Osteocyte (in vitro differentiated cells): ENCODE measurements at regions not wholly inside any gene's neighbourhood (a gene's known extent, or its start where the extent isn't known, plus 50 kb on each side); places are given as distances from the start of the nearest gene placed in this dataset.

Experiments used
- DNase-seq: peaks from one replicate; pipeline ENCODE4 v3.0.0; 2021; ENCODE audit warnings: mixed read lengths; ENCODE audit not compliant: unreplicated experiment; ENCODE audit errors: extremely low spot score
- H3K27ac Mint-ChIP-seq: one replicate; pipeline ENCODE4 v1.8.0; 2021; ENCODE audit warnings: mild to moderate bottlenecking, mixed read lengths; ENCODE audit not compliant: unreplicated experiment
- H3K27me3 Mint-ChIP-seq: one replicate; pipeline ENCODE4 v1.8.0; 2021; ENCODE audit warnings: mixed read lengths; ENCODE audit not compliant: unreplicated experiment
- H3K36me3 Mint-ChIP-seq: one replicate; pipeline ENCODE4 v1.8.0; 2021; ENCODE audit warnings: mixed read lengths; ENCODE audit not compliant: unreplicated experiment
- H3K4me1 Mint-ChIP-seq: one replicate; pipeline ENCODE4 v1.8.0; 2021; ENCODE audit warnings: mixed read lengths; ENCODE audit not compliant: unreplicated experiment
- H3K4me3 Mint-ChIP-seq: one replicate; pipeline ENCODE4 v1.8.0; 2021; ENCODE audit warnings: mild to moderate bottlenecking, moderate library complexity, mixed read lengths; ENCODE audit not compliant: unreplicated experiment
- H3K9me3 Mint-ChIP-seq: one replicate; pipeline ENCODE4 v1.8.0; 2021; ENCODE audit warnings: mixed read lengths; ENCODE audit not compliant: unreplicated experiment
- TF ChIP-seq, protein P1 (sequence below): fragments of 200-600 bp; sonication (generic); IDR thresholded peaks from 2 replicates; pipeline ENCODE4 v1.5.0; 2021; ENCODE audit warnings: antibody characterized with exemption, mild to moderate bottlenecking, moderate library complexity

DNA sequence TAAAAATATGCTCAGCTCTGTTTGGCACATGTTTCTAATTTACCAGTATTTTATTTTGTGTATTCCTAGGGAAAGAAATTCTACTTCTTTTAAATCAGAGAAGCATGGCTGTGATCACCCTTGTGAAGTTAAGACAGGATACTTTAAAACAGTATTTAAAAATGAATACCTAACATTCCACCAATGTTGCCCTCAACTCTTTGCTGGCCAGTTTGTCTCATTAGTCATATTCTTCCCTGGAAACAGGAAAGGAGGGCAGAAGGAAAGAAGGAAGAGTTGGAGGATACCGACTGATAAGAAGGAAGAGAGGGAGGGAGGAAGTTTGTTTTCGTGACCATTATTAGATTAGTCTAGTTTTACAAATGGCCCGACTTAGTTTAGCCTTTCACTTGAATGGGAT lies 137.4 kb downstream of the PLK2 start:
- peak overlapping the region; percentile 48 for H3K27ac Mint-ChIP-seq
- no peaks in the 10 kb centered on the region for H3K9me3 Mint-ChIP-seq
- H3K4me3 Mint-ChIP-seq, result no peak overlapping the region
- H3K36me3 Mint-ChIP-seq, result no peaks in the 10 kb centered on the region
- no peak for DNase-seq
- TF ChIP-seq, protein P1, sequence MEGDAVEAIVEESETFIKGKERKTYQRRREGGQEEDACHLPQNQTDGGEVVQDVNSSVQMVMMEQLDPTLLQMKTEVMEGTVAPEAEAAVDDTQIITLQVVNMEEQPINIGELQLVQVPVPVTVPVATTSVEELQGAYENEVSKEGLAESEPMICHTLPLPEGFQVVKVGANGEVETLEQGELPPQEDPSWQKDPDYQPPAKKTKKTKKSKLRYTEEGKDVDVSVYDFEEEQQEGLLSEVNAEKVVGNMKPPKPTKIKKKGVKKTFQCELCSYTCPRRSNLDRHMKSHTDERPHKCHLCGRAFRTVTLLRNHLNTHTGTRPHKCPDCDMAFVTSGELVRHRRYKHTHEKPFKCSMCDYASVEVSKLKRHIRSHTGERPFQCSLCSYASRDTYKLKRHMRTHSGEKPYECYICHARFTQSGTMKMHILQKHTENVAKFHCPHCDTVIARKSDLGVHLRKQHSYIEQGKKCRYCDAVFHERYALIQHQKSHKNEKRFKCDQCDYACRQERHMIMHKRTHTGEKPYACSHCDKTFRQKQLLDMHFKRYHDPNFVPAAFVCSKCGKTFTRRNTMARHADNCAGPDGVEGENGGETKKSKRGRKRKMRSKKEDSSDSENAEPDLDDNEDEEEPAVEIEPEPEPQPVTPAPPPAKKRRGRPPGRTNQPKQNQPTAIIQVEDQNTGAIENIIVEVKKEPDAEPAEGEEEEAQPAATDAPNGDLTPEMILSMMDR, result no peak
- peaks cover 32% of the 10 kb centered on the region for H3K4me1 Mint-ChIP-seq
- no peaks in the 10 kb centered on the region for H3K27me3 Mint-ChIP-seq

DNA sequence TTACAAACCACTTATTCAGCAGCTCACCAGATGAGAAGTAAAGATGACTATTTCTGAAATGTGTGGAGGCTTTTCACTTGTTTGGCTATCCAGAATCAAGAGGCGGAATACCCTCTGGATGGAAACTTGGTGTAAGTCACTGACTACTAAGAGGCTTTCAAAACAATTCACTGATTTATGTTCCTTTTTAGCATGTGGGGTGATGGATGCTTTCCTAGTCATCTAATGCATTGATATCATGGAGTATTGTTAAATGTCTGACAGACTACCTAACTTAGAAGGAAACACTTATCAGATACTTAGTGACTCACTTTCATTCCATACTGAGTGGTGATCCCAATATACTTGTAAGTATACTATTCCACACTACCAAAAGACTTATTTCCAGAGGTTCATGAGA lies 141.4 kb downstream of the PLK2 start:
- Mint-ChIP-seq H3K27me3 (no peaks in the 10 kb centered on the region), H3K4me1 (peaks cover 17% of the 10 kb centered on the region), H3K4me3 (no peak overlapping the region), H3K9me3 (no peaks in the 10 kb centered on the region), H3K27ac (no peak overlapping the region), H3K36me3 (no peaks in the 10 kb centered on the region)
- TF ChIP-seq, protein P1, result no peak
- DNase-seq, result no peak

DNA sequence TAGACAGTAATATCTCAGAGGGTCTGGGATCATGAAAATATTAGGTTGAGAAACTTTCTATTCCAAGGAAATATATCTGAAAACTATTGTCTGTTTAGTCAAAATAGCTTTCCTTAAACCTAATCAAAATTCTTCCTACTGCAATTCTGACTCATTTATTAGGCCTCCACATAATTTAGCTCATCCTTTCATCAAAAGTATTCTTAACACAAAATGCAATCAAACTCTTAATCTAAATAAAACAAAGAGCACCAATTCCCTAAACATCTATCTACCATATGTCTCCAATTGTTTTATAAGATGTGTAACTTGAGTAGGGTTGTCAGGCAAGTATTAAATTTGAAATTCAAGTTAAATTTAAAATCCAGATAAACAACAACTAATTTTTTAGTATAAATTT lies 142.1 kb downstream of the PLK2 start:
- no peaks in the 10 kb centered on the region for H3K9me3 Mint-ChIP-seq
- H3K4me3 Mint-ChIP-seq, result no peak overlapping the region
- H3K4me1 Mint-ChIP-seq, result peaks cover 12% of the 10 kb centered on the region
- no peaks in the 10 kb centered on the region for H3K36me3 Mint-ChIP-seq
- TF ChIP-seq, protein P1, result no peak
- no peak for DNase-seq
- H3K27ac Mint-ChIP-seq, result no peak overlapping the region
- H3K27me3 Mint-ChIP-seq, result no peaks in the 10 kb centered on the region

DNA sequence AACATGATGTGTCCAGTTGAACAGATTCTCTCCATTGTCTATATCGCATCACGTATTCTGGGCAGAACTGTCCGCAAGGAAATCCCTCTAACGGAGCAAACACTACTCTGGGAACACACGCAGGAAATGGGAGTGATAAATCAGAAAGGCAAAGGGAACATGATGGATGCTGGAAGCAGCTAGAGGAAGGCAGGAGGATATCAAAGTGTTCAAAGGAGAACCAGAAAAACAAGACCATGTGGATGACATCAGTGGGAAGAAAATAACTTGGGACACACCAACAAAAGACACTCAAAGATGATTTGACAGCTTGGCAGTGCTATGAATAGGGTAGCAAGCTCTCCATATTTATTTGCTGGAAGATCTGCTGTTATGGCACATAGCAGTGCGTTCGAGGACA lies 142.9 kb downstream of the PLK2 start:
- no peaks in the 10 kb centered on the region for H3K27me3 Mint-ChIP-seq
- no peaks in the 10 kb centered on the region for H3K9me3 Mint-ChIP-seq
- no peak for DNase-seq
- H3K4me1 Mint-ChIP-seq, result peaks cover 5% of the 10 kb centered on the region
- H3K27ac Mint-ChIP-seq, result no peak overlapping the region
- TF ChIP-seq, protein P1, result no peak
- no peak overlapping the region for H3K4me3 Mint-ChIP-seq
- no peaks in the 10 kb centered on the region for H3K36me3 Mint-ChIP-seq

DNA sequence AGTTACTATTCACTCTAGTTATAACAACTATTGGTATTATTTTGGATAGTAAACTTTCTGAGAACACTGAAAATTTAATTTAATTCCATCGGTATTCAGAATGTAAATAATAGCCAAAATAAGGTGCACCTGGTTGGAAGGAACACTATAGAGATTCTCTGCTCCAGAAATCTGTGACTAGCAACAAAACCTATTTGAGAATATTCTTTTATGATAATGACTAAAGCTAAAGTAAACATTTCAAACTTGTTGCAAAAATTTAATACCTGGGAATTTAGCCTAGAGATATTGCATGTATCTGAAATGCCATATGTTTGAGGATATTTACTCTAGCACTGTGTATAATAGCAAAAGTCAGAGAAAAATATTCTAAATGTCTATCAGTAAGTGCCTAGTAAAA lies 144.1 kb downstream of the PLK2 start:
- H3K36me3 Mint-ChIP-seq, result no peaks in the 10 kb centered on the region
- no peaks in the 10 kb centered on the region for H3K27me3 Mint-ChIP-seq
- H3K4me1 Mint-ChIP-seq, result no peaks in the 10 kb centered on the region
- DNase-seq, result no peak
- H3K27ac Mint-ChIP-seq, result no peak overlapping the region
- H3K4me3 Mint-ChIP-seq, result no peak overlapping the region
- H3K9me3 Mint-ChIP-seq, result no peaks in the 10 kb centered on the region
- TF ChIP-seq, protein P1, result no peak
